GM12864 (cell line): ENCODE measurements at regions not wholly inside any gene's neighbourhood (a gene's known extent, or its start where the extent isn't known, plus 50 kb on each side); places are given as distances from the start of the nearest gene placed in this dataset.

Experiments
- DNase-seq: peaks from one replicate; pipeline ENCODE4 v3.0.0-alpha.2; 2011; ENCODE audit warnings: low read depth
- H3K4me3 ChIP-seq: 2 replicates; pipeline ENCODE4 v1.5.1; 2011; ENCODE audit warnings: mild to moderate bottlenecking, low read depth, low read length, control low read depth
- CTCF ChIP-seq: IDR thresholded peaks from 2 replicates; pipeline ENCODE4 v1.5.1; 2011; ENCODE audit warnings: low read depth, mild to moderate bottlenecking, moderate library complexity, low read length, control low read depth, inconsistent platforms; ENCODE audit errors: missing control alignments

- H3K4me3 ChIP-seq: no peak overlapping the region
- no peak for TF ChIP-seq CTCF
- no peak for DNase-seq
Measured at GRCh38 chr14:41022932-41023331, 583.7 kb upstream of the LRFN5 start.

- DNase-seq: no peak
- TF ChIP-seq CTCF: no peak
- no peak overlapping the region for H3K4me3 ChIP-seq
Measured at GRCh38 chr14:41016213-41016612, 590.5 kb upstream of the LRFN5 start.

GRCh38 chr14:41000350-41000749, 606.3 kb upstream of the LRFN5 start:
- TF ChIP-seq CTCF: no peak
- no peak overlapping the region for H3K4me3 ChIP-seq
- no peak for DNase-seq

- DNase-seq: no peak
- no peak for TF ChIP-seq CTCF
- H3K4me3 ChIP-seq: no peak overlapping the region
Measured at GRCh38 chr14:40989260-40989659, 617.4 kb upstream of the LRFN5 start.

- no peak for TF ChIP-seq CTCF
- no peak for DNase-seq
Measured at GRCh38 chr14:40987481-40987880, 619.2 kb upstream of the LRFN5 start.

GRCh38 chr14:40986655-40987054, 620.0 kb upstream of the LRFN5 start:
- H3K4me3 ChIP-seq: no peak overlapping the region
- DNase-seq: no peak
- no peak for TF ChIP-seq CTCF

More at GRCh38 chr14:40987481-40987880, 619.2 kb upstream of the LRFN5 start:
- H3K4me3 ChIP-seq: no peak overlapping the region

GRCh38 chr14:40985584-40985983, 621.1 kb upstream of the LRFN5 start:
- DNase-seq: no peak
- no peak overlapping the region for H3K4me3 ChIP-seq
- no peak for TF ChIP-seq CTCF
